Esophagus mucosa (tissue), 1 donor: ENCODE measurements at regions not wholly inside any gene's neighbourhood (a gene's known extent, or its start where the extent isn't known, plus 50 kb on each side); places are given as distances from the start of the nearest gene placed in this dataset.
"Not testable (repeated sequence)": the region's sequence is repeated elsewhere in the genome, so short reads cannot be mapped to it uniquely, and the experiment has no call there.

ENCODE experiments used
- ATAC-seq: fragments of 200-7000 bp; cut with Tn5 transposase; one replicate; pipeline ENCODE4 v1.9.1; 2020
- donor health status: DM: yes; HTN: yes; CAD: no.

- no peak for ATAC-seq
Measured at GRCh38 chr9:29440449-29440848, 1867.2 kb upstream of the C9orf72 start.

GRCh38 chr9:29445751-29446150, 1872.5 kb upstream of the C9orf72 start:
- no peak for ATAC-seq

- no peak for ATAC-seq
Measured at GRCh38 chr9:29449306-29449705, 1876.0 kb upstream of the C9orf72 start.

GRCh38 chr9:29450343-29450875, 1877.1 kb upstream of the C9orf72 start:
- not testable (repeated sequence) for ATAC-seq

GRCh38 chr9:29456940-29457339, 1883.7 kb upstream of the C9orf72 start:
- no peak for ATAC-seq

GRCh38 chr9:29475471-29475870, 1902.2 kb upstream of the C9orf72 start:
- no peak for ATAC-seq

GRCh38 chr9:29511680-29512079, 1938.4 kb upstream of the C9orf72 start:
- no peak for ATAC-seq

- ATAC-seq: peak; percentile 69
Measured at GRCh38 chr9:29514336-29514735, 1941.1 kb upstream of the C9orf72 start.

GRCh38 chr9:29514862-29515261, 1941.6 kb upstream of the C9orf72 start:
- ATAC-seq: no peak

GRCh38 chr9:29548436-29548835, 1975.2 kb upstream of the C9orf72 start:
- no peak for ATAC-seq

GRCh38 chr9:29555502-29555901, 1982.2 kb upstream of the C9orf72 start:
- ATAC-seq: no peak

GRCh38 chr9:29556317-29556716, 1983.0 kb upstream of the C9orf72 start:
- ATAC-seq: peak; percentile 90

- ATAC-seq: no peak
Measured at GRCh38 chr9:29556746-29557145, 1983.5 kb upstream of the C9orf72 start.

GRCh38 chr9:29564564-29564963, 1991.3 kb upstream of the C9orf72 start:
- ATAC-seq: peak; percentile 79

GRCh38 chr9:29575219-29575618, 2001.9 kb upstream of the C9orf72 start:
- ATAC-seq: no peak

GRCh38 chr9:29588361-29588760, 2015.1 kb upstream of the C9orf72 start:
- ATAC-seq: no peak

- ATAC-seq: no peak
Measured at GRCh38 chr9:29609282-29609681, 2036.0 kb upstream of the C9orf72 start.

GRCh38 chr9:29613773-29614172, 2040.5 kb upstream of the C9orf72 start:
- ATAC-seq: no peak

GRCh38 chr9:29616844-29617243, 2043.6 kb upstream of the C9orf72 start:
- no peak for ATAC-seq

- no peak for ATAC-seq
Measured at GRCh38 chr9:29625292-29625731, 2052.0 kb upstream of the C9orf72 start.

- ATAC-seq: no peak
Measured at GRCh38 chr9:29625931-29626330, 2052.7 kb upstream of the C9orf72 start.

- ATAC-seq: not testable (repeated sequence)
Measured at GRCh38 chr9:29628856-29629255, 2055.6 kb upstream of the C9orf72 start.

- ATAC-seq: no peak
Measured at GRCh38 chr9:29637471-29638237, 2064.4 kb upstream of the C9orf72 start.

- no peak for ATAC-seq
Measured at GRCh38 chr9:29640507-29640906, 2067.2 kb upstream of the C9orf72 start.

- ATAC-seq: no peak
Measured at GRCh38 chr9:29644514-29644913, 2071.2 kb upstream of the C9orf72 start.
